GM19099 (cell line): ENCODE measurements at regions not wholly inside any gene's neighbourhood (a gene's known extent, or its start where the extent isn't known, plus 50 kb on each side); places are given as distances from the start of the nearest gene placed in this dataset.

Source experiments
- POLR2A ChIP-seq: IDR thresholded peaks from 3 replicates; pipeline ENCODE4 v1.6.1; 2011; ENCODE audit warnings: low read depth; ENCODE audit not compliant: insufficient read length; ENCODE audit errors: extremely low read depth

GRCh38 chr2:128732976-128733431 lies 414.3 kb upstream of the HS6ST1 start:
- no peak for TF ChIP-seq POLR2A

- TF ChIP-seq POLR2A, result no peak
Observed at GRCh38 chr2:128733450-128733849, 414.8 kb upstream of the HS6ST1 start.

DNA sequence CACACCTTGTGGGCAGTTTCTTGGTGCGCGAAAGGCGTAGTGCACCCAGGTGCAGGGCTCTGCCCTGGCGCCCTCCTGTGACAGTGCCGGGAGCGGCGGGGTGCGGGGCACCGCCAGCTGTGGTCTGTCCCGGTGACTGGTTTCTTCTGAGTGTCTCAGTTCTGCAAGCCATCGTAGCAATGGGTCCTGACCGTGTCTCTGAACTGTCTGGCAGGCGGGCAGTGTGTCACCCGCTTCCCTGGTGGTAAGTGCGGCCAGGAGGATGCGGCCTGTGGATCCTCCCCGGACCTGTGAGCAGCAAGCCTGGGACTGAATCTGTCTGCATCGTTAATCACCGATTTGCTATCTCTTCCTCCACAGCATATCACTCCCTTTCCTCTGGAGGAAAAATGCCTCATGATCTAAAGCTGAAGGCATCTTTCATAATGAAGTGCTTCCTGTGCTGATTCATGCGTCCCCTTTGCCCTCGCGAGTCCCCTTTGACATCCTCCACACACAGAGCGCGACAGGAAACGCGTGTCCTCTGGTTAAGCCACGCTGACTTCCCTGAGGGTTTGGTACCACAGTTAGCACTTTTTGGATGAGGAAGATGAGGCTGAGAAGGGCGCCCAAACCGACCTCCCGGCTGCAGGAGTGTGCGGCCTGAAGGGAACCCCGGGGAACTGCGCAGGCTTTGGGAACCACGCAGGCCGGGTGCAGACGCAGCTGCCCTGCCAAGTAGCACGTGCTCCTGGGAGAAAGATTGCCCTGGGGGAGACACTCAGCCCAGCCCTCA lies 416.0 kb upstream of the HS6ST1 start:
- no peak for TF ChIP-seq POLR2A

- TF ChIP-seq POLR2A, result no peak
Observed at GRCh38 chr2:128735296-128735960, 416.8 kb upstream of the HS6ST1 start.

- no peak for TF ChIP-seq POLR2A
Observed at GRCh38 chr2:128736046-128736688, 417.5 kb upstream of the HS6ST1 start.

GRCh38 chr2:128736689-128737545 lies 418.2 kb upstream of the HS6ST1 start:
- no peak for TF ChIP-seq POLR2A

GRCh38 chr2:128737546-128737826 lies 418.8 kb upstream of the HS6ST1 start:
- no peak for TF ChIP-seq POLR2A

DNA sequence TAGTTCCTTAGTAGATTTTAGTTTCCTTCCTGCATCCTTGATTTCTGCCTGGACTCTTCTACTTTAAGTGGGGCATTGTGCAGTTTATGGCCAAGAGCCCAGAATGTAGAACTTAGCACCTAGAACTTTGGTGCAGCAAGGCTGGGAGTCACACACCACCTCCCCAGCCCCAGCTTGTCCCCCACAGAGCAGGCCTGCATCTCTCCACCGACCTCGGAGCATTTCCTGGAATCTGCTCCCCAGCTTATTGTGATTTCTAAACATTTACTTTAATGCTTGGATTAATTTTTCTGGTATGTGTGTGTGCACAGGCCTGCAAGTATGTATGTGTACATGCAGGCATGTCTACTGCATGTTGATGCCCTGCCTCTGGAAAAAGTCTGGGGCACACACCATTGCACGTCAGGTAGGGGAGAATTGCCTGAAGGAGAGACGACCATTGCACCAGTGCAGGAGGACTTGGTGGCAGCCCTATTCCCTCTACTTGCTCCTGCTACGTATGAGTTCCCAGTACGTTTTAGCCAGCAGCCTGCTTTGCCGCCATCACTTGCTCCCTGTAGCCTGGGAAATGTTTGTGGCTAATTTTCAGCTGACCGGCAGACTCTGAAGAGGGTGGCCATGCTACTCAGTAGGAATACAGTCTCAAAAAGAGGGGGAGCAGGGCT lies 419.9 kb upstream of the HS6ST1 start:
- TF ChIP-seq POLR2A, result no peak

- no peak for TF ChIP-seq POLR2A
Observed at GRCh38 chr2:128742467-128742866, 423.8 kb upstream of the HS6ST1 start.

- TF ChIP-seq POLR2A, result no peak
Observed at GRCh38 chr2:128745946-128746345, 427.3 kb upstream of the HS6ST1 start.

GRCh38 chr2:128746356-128746755 lies 427.7 kb upstream of the HS6ST1 start:
- TF ChIP-seq POLR2A, result no peak

- no peak for TF ChIP-seq POLR2A
Observed at GRCh38 chr2:128748336-128748735, 429.7 kb upstream of the HS6ST1 start.

- TF ChIP-seq POLR2A, result no peak
Observed at GRCh38 chr2:128748835-128749605, 430.4 kb upstream of the HS6ST1 start.
